HEK293T (cell line): ENCODE measurements at regions not wholly inside any gene's neighbourhood (a gene's known extent, or its start where the extent isn't known, plus 50 kb on each side); places are given as distances from the start of the nearest gene placed in this dataset.

Experiments
- CTCF ChIA-PET: fragments of 350-600 bp; formaldehyde crosslinking; extraction: SDS; loops from one replicate; lab custom pipeline; 2021; ENCODE audit warnings: antibody characterized with exemption, inconsistent platforms; lab: Yijun Ruan, JAX
- POLR2A ChIA-PET: fragments of 350-600 bp; formaldehyde crosslinking; extraction: SDS; loops from one replicate; lab custom pipeline; 2020; ENCODE audit warnings: antibody characterized with exemption, inconsistent platforms; lab: Yijun Ruan, JAX
- DNase-seq: peaks from one replicate; pipeline ENCODE4 v3.0.0; 2012; ENCODE audit warnings: mixed read lengths; ENCODE audit errors: extremely low spot score
- ARNT ChIP-seq: fragments of 450-650 bp; IDR thresholded peaks from 2 replicates; pipeline ENCODE4 v1.6.1; 2017; ENCODE audit warnings: mild to moderate bottlenecking
- BHLHE40 ChIP-seq: fragments of 450-650 bp; IDR thresholded peaks from 2 replicates; pipeline ENCODE4 v1.6.1; 2016; ENCODE audit warnings: mild to moderate bottlenecking, moderate library complexity, borderline replicate concordance
- CTBP1 ChIP-seq: fragments of 450-650 bp; IDR thresholded peaks from 2 replicates; pipeline ENCODE4 v1.6.1; 2016; ENCODE audit warnings: borderline replicate concordance
- ELF4 ChIP-seq: fragments of 450-650 bp; IDR thresholded peaks from 2 replicates; pipeline ENCODE4 v1.6.1; 2017; ENCODE audit warnings: antibody characterized with exemption
- FOXA1 ChIP-seq: fragments of 450-650 bp; IDR thresholded peaks from 2 replicates; pipeline ENCODE4 v1.6.1; 2016; ENCODE audit warnings: mild to moderate bottlenecking
- FOXK2 ChIP-seq: fragments of 450-650 bp; IDR thresholded peaks from 2 replicates; pipeline ENCODE4 v1.6.1; 2016; ENCODE audit warnings: mild to moderate bottlenecking
- FOXM1 ChIP-seq: fragments of 450-650 bp; IDR thresholded peaks from 2 replicates; pipeline ENCODE4 v1.6.1; 2017; ENCODE audit warnings: mild to moderate bottlenecking, borderline replicate concordance
- HDGF ChIP-seq: fragments of 450-650 bp; IDR thresholded peaks from 2 replicates; pipeline ENCODE4 v1.6.1; 2017; ENCODE audit warnings: antibody characterized with exemption, borderline replicate concordance
- L3MBTL2 ChIP-seq: fragments of 450-650 bp; conservative IDR thresholded peaks from 2 replicates; pipeline ENCODE4 v1.6.1; 2016; ENCODE audit warnings: mild to moderate bottlenecking
- LEF1 ChIP-seq: fragments of 450-650 bp; IDR thresholded peaks from 2 replicates; pipeline ENCODE4 v1.6.1; 2017; ENCODE audit warnings: mild to moderate bottlenecking, borderline replicate concordance
- NFRKB ChIP-seq: fragments of 450-650 bp; IDR thresholded peaks from 2 replicates; pipeline ENCODE4 v1.6.1; 2016; ENCODE audit warnings: mild to moderate bottlenecking, moderate library complexity
- PKNOX1 ChIP-seq: fragments of 450-650 bp; IDR thresholded peaks from 2 replicates; pipeline ENCODE4 v1.6.1; 2016
- SP1 ChIP-seq: fragments of 450-650 bp; IDR thresholded peaks from 2 replicates; pipeline ENCODE4 v1.6.1; 2017
- SUZ12 ChIP-seq: fragments of 450-650 bp; IDR thresholded peaks from 2 replicates; pipeline ENCODE4 v1.6.1; 2016; ENCODE audit warnings: mild to moderate bottlenecking
- TARDBP ChIP-seq: fragments of 450-650 bp; IDR thresholded peaks from 2 replicates; pipeline ENCODE4 v1.6.1; 2016
- ZNF384 ChIP-seq: fragments of 450-650 bp; IDR thresholded peaks from 2 replicates; pipeline ENCODE4 v1.6.1; 2016

- DNase-seq = no peak
- CTCF ChIA-PET = no interaction called here
- TF ChIP-seq ARNT = no peak
- no peak for TF ChIP-seq FOXM1
- no peak for TF ChIP-seq ZNF384
- TF ChIP-seq NFRKB = no peak
- no peak for TF ChIP-seq FOXA1
- TF ChIP-seq CTBP1 = no peak
- TF ChIP-seq TARDBP = no peak
- TF ChIP-seq ELF4 = no peak
- no peak for TF ChIP-seq PKNOX1
- no peak for TF ChIP-seq SP1
- no peak for TF ChIP-seq SUZ12
- no peak for TF ChIP-seq BHLHE40
- no peak for TF ChIP-seq L3MBTL2
- no peak for TF ChIP-seq FOXK2
- no peak for TF ChIP-seq HDGF
- TF ChIP-seq LEF1 = no peak
- POLR2A ChIA-PET = no interaction called here
Observed at GRCh38 chr13:84972907-84973306, 826.3 kb downstream of the SLITRK6 start.

GRCh38 chr13:84962849-84963248 is 836.4 kb downstream of the SLITRK6 start:
- no peak for DNase-seq
- CTCF ChIA-PET = no interaction called here
- TF ChIP-seq FOXA1 = no peak
- TF ChIP-seq FOXK2 = no peak
- TF ChIP-seq CTBP1 = no peak
- TF ChIP-seq PKNOX1 = no peak
- TF ChIP-seq SP1 = no peak
- TF ChIP-seq SUZ12 = no peak
- TF ChIP-seq BHLHE40 = no peak
- TF ChIP-seq ZNF384 = no peak
- TF ChIP-seq ELF4 = no peak
- TF ChIP-seq L3MBTL2 = no peak
- no peak for TF ChIP-seq HDGF
- no peak for TF ChIP-seq ARNT
- no peak for TF ChIP-seq LEF1
- POLR2A ChIA-PET = no interaction called here

- no peak for DNase-seq
- TF ChIP-seq ZNF384 (no peak), BHLHE40 (no peak), PKNOX1 (no peak), HDGF (no peak), SP1 (no peak)
- ChIA-PET POLR2A (no interaction called here), CTCF (interaction anchor here (0.9 kb wide), 1 partner anchor 8 kb away, joined by 3 read pairs; no protein-coding TSS in a partner anchor)
Observed at GRCh38 chr13:84962141-84962750, 837.0 kb downstream of the SLITRK6 start.

GRCh38 chr13:84961023-84961422 is 838.2 kb downstream of the SLITRK6 start:
- CTCF ChIA-PET = interaction anchor here (0.9 kb wide), 1 partner anchor 9 kb away, joined by 3 read pairs; no protein-coding TSS in a partner anchor
- POLR2A ChIA-PET = no interaction called here
- no peak for TF ChIP-seq FOXK2
- no peak for TF ChIP-seq PKNOX1
- TF ChIP-seq SP1 = no peak
- TF ChIP-seq FOXM1 = no peak
- TF ChIP-seq FOXA1 = no peak
- no peak for TF ChIP-seq CTBP1
- TF ChIP-seq ARNT = no peak
- no peak for TF ChIP-seq NFRKB
- TF ChIP-seq BHLHE40 = no peak
- TF ChIP-seq L3MBTL2 = no peak
- no peak for TF ChIP-seq ZNF384
- TF ChIP-seq HDGF = no peak
- TF ChIP-seq TARDBP = no peak
- TF ChIP-seq SUZ12 = no peak
- no peak for TF ChIP-seq ELF4
- TF ChIP-seq LEF1 = no peak
- DNase-seq = no peak

GRCh38 chr13:84959818-84960217 is 839.4 kb downstream of the SLITRK6 start:
- CTCF ChIA-PET = no interaction called here
- no peak for TF ChIP-seq FOXA1
- TF ChIP-seq SUZ12 = no peak
- TF ChIP-seq ZNF384 = no peak
- no peak for TF ChIP-seq CTBP1
- TF ChIP-seq BHLHE40 = no peak
- TF ChIP-seq FOXK2 = no peak
- POLR2A ChIA-PET = no interaction called here

GRCh38 chr13:84954636-84955035 is 844.6 kb downstream of the SLITRK6 start:
- TF ChIP-seq SUZ12 (no peak), ZNF384 (no peak), FOXA1 (no peak), LEF1 (no peak), SP1 (no peak), ELF4 (no peak), CTBP1 (no peak), HDGF (no peak), ARNT (no peak), FOXM1 (no peak), TARDBP (no peak), FOXK2 (no peak), BHLHE40 (no peak), PKNOX1 (no peak), NFRKB (no peak), L3MBTL2 (no peak)
- CTCF ChIA-PET = no interaction called here
- DNase-seq = no peak
- POLR2A ChIA-PET = no interaction called here

More at GRCh38 chr13:84959818-84960217, 839.4 kb downstream of the SLITRK6 start:
- no peak for DNase-seq
